Endothelial cell of umbilical vein (primary cell): ENCODE measurements at regions not wholly inside any gene's neighbourhood (a gene's known extent, or its start where the extent isn't known, plus 50 kb on each side); places are given as distances from the start of the nearest gene placed in this dataset.

Source experiments
- BruUV-seq: library from RNA; stranded (reverse); fragments of 400-500 nt; replicated peaks from 2 replicates; lab custom pipeline; 2021; lab: Mats Ljungman, UMichigan
- CTCF ChIA-PET: fragments of 300-600, 350-600 bp; sonication (Branson Sonifier 250); formaldehyde crosslinking; loops from one replicate; lab custom pipeline; 2021; ENCODE audit warnings: antibody characterized with exemption, inconsistent platforms; lab: Charles Lee
- POLR2A ChIA-PET: fragments of 300-600, 350-600 bp; sonication (Branson Sonifier 250); formaldehyde crosslinking; loops from one replicate; lab custom pipeline; 2021; ENCODE audit warnings: antibody characterized with exemption, inconsistent platforms; lab: Charles Lee
- DNase-seq: peaks from one replicate; pipeline ENCODE4 v3.0.0-alpha.2; 2011; ENCODE audit warnings: low read depth, low spot score
- FAIRE-seq: peaks from 2 replicates; lab custom pipeline; 2011; peaks lifted over from hg19 to GRCh38; lab: Jason Lieb, UNC
- H2AFZ ChIP-seq: 2 replicates; pipeline ENCODE4 v1.6.0; 2012; ENCODE audit warnings: low read depth, low read length, control low read depth, inconsistent platforms
- H3K27ac ChIP-seq: 2 replicates; pipeline ENCODE4 v1.5.1; 2011; ENCODE audit warnings: low read depth, mild to moderate bottlenecking, control low read depth, low read length, moderate library complexity; ENCODE audit not compliant: insufficient read depth
- H3K27me3 ChIP-seq, 2 experiments: 2 replicates each; pipeline versions ENCODE4 v1.6.0 to v1.6.1; 2011; ENCODE audit warnings: low read length in 2 of 2, mixed read lengths in 1 of 2; ENCODE audit not compliant: control insufficient read depth in 2 of 2, insufficient read depth in 2 of 2
- H3K36me3 ChIP-seq, 2 experiments: 2 replicates in 1 of 2; 3 replicates in 1 of 2; pipeline ENCODE4 v1.5.1; 2011; ENCODE audit warnings: low read length in 2 of 2, mild to moderate bottlenecking in 1 of 2, moderate library complexity in 1 of 2; ENCODE audit not compliant: control insufficient read depth in 2 of 2, insufficient read depth in 2 of 2; ENCODE audit errors: extremely low read depth in 1 of 2
- H3K4me1 ChIP-seq: 3 replicates; pipeline ENCODE4 v1.5.1; 2011; ENCODE audit warnings: mild to moderate bottlenecking, low read length; ENCODE audit not compliant: control insufficient read depth, insufficient read depth; ENCODE audit errors: extremely low read depth
- H3K4me2 ChIP-seq: 2 replicates; pipeline ENCODE4 v1.6.1; 2011; ENCODE audit warnings: low read length, control low read depth, mixed read lengths; ENCODE audit not compliant: insufficient read depth
- H3K4me3 ChIP-seq, 3 experiments: fragments of 200-600 bp in 1 of 3; sonication (generic), shearing (Covaris generic) in 1 of 3; replicated peaks in 1 of 3; 2 replicates each; pipeline ENCODE4 v1.5.1; 2011 to 2016; ENCODE audit warnings: control low read depth in 3 of 3, low read length in 3 of 3, mild to moderate bottlenecking in 2 of 3, inconsistent platforms in 1 of 3, low read depth in 1 of 3, moderate library complexity in 1 of 3; ENCODE audit not compliant: insufficient read depth in 1 of 3
- H3K79me2 ChIP-seq: 2 replicates; pipeline ENCODE4 v1.6.0; 2012; ENCODE audit warnings: low read length, inconsistent platforms; ENCODE audit not compliant: control insufficient read depth, insufficient read depth
- H3K9ac ChIP-seq: replicated peaks from 2 replicates; pipeline ENCODE3; 2011; ENCODE audit warnings: low read length, control low read depth; ENCODE audit not compliant: insufficient read depth; ENCODE audit errors: extremely low read depth
- H3K9me1 ChIP-seq: replicated peaks from 3 replicates; pipeline ENCODE4 v1.6.0; 2011; ENCODE audit warnings: mild to moderate bottlenecking, low read length; ENCODE audit not compliant: control insufficient read depth, insufficient read depth; ENCODE audit errors: extremely low read depth
- H3K9me3 ChIP-seq: replicated peaks from 2 replicates; pipeline ENCODE4 v1.5.1; 2012; ENCODE audit warnings: low read length, inconsistent platforms; ENCODE audit not compliant: control insufficient read depth, insufficient read depth
- H4K20me1 ChIP-seq: replicated peaks from 2 replicates; pipeline ENCODE3; 2011; ENCODE audit warnings: mild to moderate bottlenecking, low read length; ENCODE audit not compliant: control insufficient read depth, insufficient read depth; ENCODE audit errors: extremely low read depth
- CTCF ChIP-seq, 2 donors: IDR thresholded peaks; 1 replicate in 1 of 2; 2 replicates in 1 of 2; pipeline ENCODE4 v1.5.1; 2011; ENCODE audit warnings: low read length in 2 of 2, mild to moderate bottlenecking in 2 of 2, moderate library complexity in 2 of 2, control low read depth in 1 of 2, inconsistent platforms in 1 of 2, low read depth in 1 of 2; ENCODE audit not compliant: insufficient read depth in 1 of 2; ENCODE audit errors: extremely low read depth in 1 of 2
- EZH2 ChIP-seq: IDR thresholded peaks from 2 replicates; pipeline ENCODE4 v1.6.1; 2012; ENCODE audit warnings: borderline replicate concordance, low read depth, mild to moderate bottlenecking, moderate library complexity, low read length, inconsistent platforms; ENCODE audit not compliant: severe bottlenecking
- FOS ChIP-seq: IDR thresholded peaks from 2 replicates; pipeline ENCODE4 v1.6.1; 2011; ENCODE audit warnings: mild to moderate bottlenecking, low read length, moderate library complexity, borderline replicate concordance; ENCODE audit not compliant: insufficient read depth
- GATA2 ChIP-seq: IDR thresholded peaks from 2 replicates; pipeline ENCODE4 v1.7.0; 2011; ENCODE audit warnings: low read depth, mild to moderate bottlenecking, moderate library complexity, mixed read lengths, low read length; ENCODE audit not compliant: insufficient read length, insufficient read depth
- JUN ChIP-seq: IDR thresholded peaks from 2 replicates; pipeline ENCODE4 v1.6.1; 2011; ENCODE audit warnings: borderline replicate concordance, low read depth; ENCODE audit not compliant: insufficient read length, insufficient read depth
- MAX ChIP-seq: IDR thresholded peaks from 2 replicates; pipeline ENCODE4 v1.6.1; 2011; ENCODE audit not compliant: insufficient read depth, insufficient read length
- MYC ChIP-seq: IDR thresholded peaks from one replicate; pipeline ENCODE4 v1.6.1; 2011; ENCODE audit warnings: mild to moderate bottlenecking, low read depth, low read length
- POLR2A ChIP-seq: IDR thresholded peaks from 2 replicates; pipeline ENCODE4 v1.6.1; 2012; ENCODE audit warnings: low read depth, mild to moderate bottlenecking, control low read depth, low read length
- POLR2AphosphoS5 ChIP-seq: IDR thresholded peaks from 2 replicates; pipeline ENCODE4 v1.6.1; 2012; ENCODE audit warnings: low read depth, mild to moderate bottlenecking, control low read depth, low read length, moderate library complexity; ENCODE audit not compliant: insufficient read depth
- dilution Hi-C: fragments of 300-500 bp; cut with MboI; formaldehyde crosslinking; loops from one replicate; pipeline ENCODE4 v1.15.0; 2019; ENCODE audit warnings: low sequenced_read_pairs; ENCODE audit not compliant: extremely low pct_ligation_motif_present
- intact Hi-C: fragments of 100-400 bp; cut with micrococcal nuclease; formaldehyde crosslinking; loops from one replicate; pipeline ENCODE4 v1.10.0; 2022

GRCh38 chr15:85280203-85280602 is 100.2 kb upstream of the AKAP13 start:
- no peaks in the 10 kb centered on the region for H3K4me1 ChIP-seq
- H3K4me2 ChIP-seq = no peak overlapping the region
- no peak overlapping the region for H3K27ac ChIP-seq
- BruUV-seq = no TSS peak
- dilution Hi-C loops = no loop called here
- no peaks in the 10 kb centered on the region for H3K9me3 ChIP-seq
- peaks cover 4 to 14% of the 10 kb centered on the region in 2 experiments for H3K27me3 ChIP-seq
- FAIRE-seq (no peak), DNase-seq (no peak)
- no peaks in the 10 kb centered on the region for H3K36me3 ChIP-seq
- H4K20me1 ChIP-seq = no peaks in the 10 kb centered on the region
- H3K79me2 ChIP-seq = no peaks in the 10 kb centered on the region
- intact Hi-C loops = no loop called here
- ChIA-PET POLR2A (interaction anchor here (0.6 kb wide), 1 partner anchor 12 kb away, joined by 6 read pairs; no protein-coding TSS in a partner anchor), CTCF (interaction anchor here (1.1 to 1.4 kb wide), 3 partner anchors 10 to 134 kb away, joined by 3 to 4 read pairs (median 3); no protein-coding TSS in a partner anchor)
- no peak overlapping the region for H2AFZ ChIP-seq
- H3K9me1 ChIP-seq = no peaks in the 10 kb centered on the region
- no peak for TF ChIP-seq GATA2
- no peak overlapping the region for H3K4me3 ChIP-seq
- no peak overlapping the region for H3K9ac ChIP-seq

- DNase-seq (no peak), FAIRE-seq (no peak)
- H3K4me2 ChIP-seq = no peak overlapping the region
- BruUV-seq = no TSS peak
- no peak overlapping the region for H3K9ac ChIP-seq
- no peak overlapping the region for H3K27ac ChIP-seq
- no peak overlapping the region for H2AFZ ChIP-seq
- no peaks in the 10 kb centered on the region for H4K20me1 ChIP-seq
- H3K9me3 ChIP-seq = no peaks in the 10 kb centered on the region
- H3K36me3 ChIP-seq = no peaks in the 10 kb centered on the region
- H3K27me3 ChIP-seq = peaks cover 6 to 14% of the 10 kb centered on the region in 2 experiments
- H3K79me2 ChIP-seq = no peaks in the 10 kb centered on the region
- H3K4me3 ChIP-seq = no peak overlapping the region
- TF ChIP-seq FOS (no peak), CTCF (IDR thresholded peaks at IDR 0.05; ENCODE audit: extremely low read depth in 1 of 2, insufficient read depth in 1 of 2, low read depth in 1 of 2, low read length in 2 of 2) (no peak), POLR2AphosphoS5 (no peak), JUN (no peak), EZH2 (no peak), GATA2 (no peak), MYC (no peak), POLR2A (no peak), MAX (no peak)
- ChIA-PET POLR2A (no interaction called here), CTCF (no interaction called here)
- H3K9me1 ChIP-seq = no peaks in the 10 kb centered on the region
- intact Hi-C loops = no loop called here
- dilution Hi-C loops = no loop called here
- H3K4me1 ChIP-seq = no peaks in the 10 kb centered on the region
Observed at GRCh38 chr15:85281293-85281882, 99.0 kb upstream of the AKAP13 start.
